Liver (tissue), 8 donors: ENCODE measurements at regions not wholly inside any gene's neighbourhood (a gene's known extent, or its start where the extent isn't known, plus 50 kb on each side); places are given as distances from the start of the nearest gene placed in this dataset.

ENCODE experiments used
- DNase-seq: peaks from one replicate; pipeline ENCODE4 v3.0.0-alpha.2; 2017; ENCODE audit warnings: low spot score
- H3K27ac ChIP-seq, 2 donors: one replicate each; pipeline ENCODE4 v1.7.0; 2013; ENCODE audit warnings: inconsistent platforms in 2 of 2, low read length in 2 of 2, control low read depth in 1 of 2, low read depth in 1 of 2, mild to moderate bottlenecking in 1 of 2
- H3K27me3 ChIP-seq, 4 donors: one replicate each; pipeline versions ENCODE4 v1.6.1 to v1.7.0; 2013; ENCODE audit warnings: low read length in 3 of 4, inconsistent platforms in 1 of 4, mild to moderate bottlenecking in 1 of 4, moderate library complexity in 1 of 4; ENCODE audit not compliant: control insufficient read depth in 4 of 4, insufficient read depth in 4 of 4
- H3K36me3 ChIP-seq, 4 donors: one replicate each; pipeline versions ENCODE4 v1.6.1 to v1.7.0; 2013; ENCODE audit warnings: low read length in 3 of 4, mild to moderate bottlenecking in 3 of 4, low read depth in 1 of 4, moderate library complexity in 1 of 4; ENCODE audit not compliant: control insufficient read depth in 4 of 4, insufficient read depth in 3 of 4
- H3K4me1 ChIP-seq, 4 donors: one replicate each; pipeline versions ENCODE4 v1.6.1 to v1.7.0; 2013; ENCODE audit warnings: low read length in 3 of 4, mild to moderate bottlenecking in 3 of 4, moderate library complexity in 1 of 4; ENCODE audit not compliant: control insufficient read depth in 4 of 4, insufficient read depth in 4 of 4
- H3K4me3 ChIP-seq, 3 donors: one replicate each; pipeline versions ENCODE4 v1.6.1 to v1.7.0; 2013; ENCODE audit warnings: low read length in 3 of 3, control low read depth in 1 of 3, low read depth in 1 of 3, mild to moderate bottlenecking in 1 of 3
- H3K9ac ChIP-seq, 2 donors: one replicate each; pipeline ENCODE4 v1.7.0; 2013; ENCODE audit warnings: low read length in 2 of 2, mild to moderate bottlenecking in 2 of 2, moderate library complexity in 2 of 2, control low read depth in 1 of 2, low read depth in 1 of 2
- H3K9me3 ChIP-seq, 4 donors: one replicate each; pipeline versions ENCODE4 v1.6.1 to v1.7.0; 2013; ENCODE audit warnings: low read length in 3 of 4; ENCODE audit not compliant: control insufficient read depth in 4 of 4
- EGR1 ChIP-seq, 2 donors: IDR thresholded peaks; 2 replicates each; pipeline ENCODE4 v1.6.1; 2016 to 2018; ENCODE audit warnings: antibody characterized with exemption in 2 of 2, low read depth in 2 of 2
- FOXA2 ChIP-seq: IDR thresholded peaks from 2 replicates; pipeline ENCODE4 v1.6.1; 2016; ENCODE audit warnings: antibody characterized with exemption
- HNF4A ChIP-seq, 2 donors: conservative IDR thresholded peaks; 2 replicates each; pipeline ENCODE4 v1.6.1; 2016; ENCODE audit warnings: antibody characterized with exemption in 2 of 2, mild to moderate bottlenecking in 2 of 2
- HNF4G ChIP-seq: IDR thresholded peaks from 2 replicates; pipeline ENCODE4 v1.6.1; 2016; ENCODE audit warnings: antibody characterized with exemption
- NR2F2 ChIP-seq: IDR thresholded peaks from 2 replicates; pipeline ENCODE4 v1.6.1; 2016; ENCODE audit warnings: antibody characterized with exemption
- RAD21 ChIP-seq, 2 donors: IDR thresholded peaks; 2 replicates each; pipeline ENCODE4 v1.6.1; 2016; ENCODE audit warnings: antibody characterized with exemption in 2 of 2, mild to moderate bottlenecking in 2 of 2
- RXRA ChIP-seq, 2 donors: IDR thresholded peaks; 2 replicates each; pipeline ENCODE4 v1.6.1; 2017 to 2018; ENCODE audit warnings: antibody characterized with exemption in 2 of 2, mild to moderate bottlenecking in 1 of 2
- SP1 ChIP-seq: IDR thresholded peaks from 2 replicates; pipeline ENCODE4 v1.6.1; 2018; ENCODE audit warnings: antibody characterized with exemption, mild to moderate bottlenecking
- TAF1 ChIP-seq: conservative IDR thresholded peaks from 2 replicates; pipeline ENCODE4 v1.6.1; 2016; ENCODE audit warnings: antibody characterized with exemption, mild to moderate bottlenecking
- WGBS: extraction: QIAGEN DNeasy Blood & Tissue Kit; methylation state at CpG from one replicate; pipeline ENCODE4 v1.1.7; 2013; 5-methylcytosine and 5-hydroxymethylcytosine counted together
- TF ChIP-seq, protein P1 (sequence below): IDR thresholded peaks from 2 replicates; pipeline ENCODE4 v1.6.1; 2016; ENCODE audit warnings: antibody characterized with exemption
- TF ChIP-seq, protein P2 (sequence below): IDR thresholded peaks from 2 replicates; pipeline ENCODE4 v1.6.1; 2016; ENCODE audit warnings: antibody characterized with exemption
- TF ChIP-seq, protein P3 (sequence below): IDR thresholded peaks from 2 replicates; pipeline ENCODE4 v1.6.1; 2016; ENCODE audit warnings: antibody characterized with exemption
- TF ChIP-seq, protein P4 (sequence below): fragments of 150-350 bp; IDR thresholded peaks from 2 replicates; pipeline ENCODE4 v1.5.1; 2017; ENCODE audit warnings: improper control_type of control experiment, low read depth, low read length; ENCODE audit not compliant: missing input control
- donor health status: healthy.
- donor health status: healthy.
- donor health status: healthy.
- donor health status: healthy.
- donor health status: healthy.

DNA sequence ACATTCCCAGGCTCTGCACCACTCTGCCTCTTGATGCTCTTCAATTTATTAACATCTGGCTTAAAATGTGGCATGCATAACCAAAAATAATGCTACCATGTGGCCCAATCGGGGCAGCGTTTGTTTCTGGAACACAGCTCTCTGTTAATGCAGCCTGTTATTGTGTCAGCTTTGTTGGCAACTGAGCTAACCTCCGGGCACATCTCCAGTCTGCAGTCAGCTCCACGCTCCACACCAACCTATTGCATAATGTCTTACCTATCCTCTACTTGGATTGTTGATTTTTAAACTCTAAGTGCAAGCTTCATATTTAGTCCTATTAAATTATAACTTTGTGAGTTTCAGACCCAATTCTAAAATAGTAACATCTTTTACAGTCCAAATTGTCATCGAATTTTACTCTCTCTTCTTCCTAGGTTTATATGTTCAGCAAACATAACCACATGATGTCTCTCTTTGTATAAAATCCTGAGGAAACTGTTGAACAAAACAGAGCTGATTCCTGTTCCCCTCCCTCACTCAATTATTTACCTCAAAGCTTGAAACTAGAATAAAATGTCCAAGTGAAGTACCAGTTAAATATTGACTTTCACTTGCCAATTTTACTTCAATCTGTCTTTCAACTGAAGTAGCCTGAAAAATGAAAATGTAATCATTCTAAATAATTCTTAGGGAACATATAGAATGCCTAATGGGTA, 92.2 kb upstream of the RAPGEF2 start (continued):
- TF ChIP-seq, protein P1, sequence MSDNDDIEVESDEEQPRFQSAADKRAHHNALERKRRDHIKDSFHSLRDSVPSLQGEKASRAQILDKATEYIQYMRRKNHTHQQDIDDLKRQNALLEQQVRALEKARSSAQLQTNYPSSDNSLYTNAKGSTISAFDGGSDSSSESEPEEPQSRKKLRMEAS = peak; percentile 84
- peak in 1 of 2 donors; percentile 42 for TF ChIP-seq EGR1 (IDR thresholded peaks at IDR 0.05; ENCODE audit: low read depth in 2 of 2)
- TF ChIP-seq, protein P2, sequence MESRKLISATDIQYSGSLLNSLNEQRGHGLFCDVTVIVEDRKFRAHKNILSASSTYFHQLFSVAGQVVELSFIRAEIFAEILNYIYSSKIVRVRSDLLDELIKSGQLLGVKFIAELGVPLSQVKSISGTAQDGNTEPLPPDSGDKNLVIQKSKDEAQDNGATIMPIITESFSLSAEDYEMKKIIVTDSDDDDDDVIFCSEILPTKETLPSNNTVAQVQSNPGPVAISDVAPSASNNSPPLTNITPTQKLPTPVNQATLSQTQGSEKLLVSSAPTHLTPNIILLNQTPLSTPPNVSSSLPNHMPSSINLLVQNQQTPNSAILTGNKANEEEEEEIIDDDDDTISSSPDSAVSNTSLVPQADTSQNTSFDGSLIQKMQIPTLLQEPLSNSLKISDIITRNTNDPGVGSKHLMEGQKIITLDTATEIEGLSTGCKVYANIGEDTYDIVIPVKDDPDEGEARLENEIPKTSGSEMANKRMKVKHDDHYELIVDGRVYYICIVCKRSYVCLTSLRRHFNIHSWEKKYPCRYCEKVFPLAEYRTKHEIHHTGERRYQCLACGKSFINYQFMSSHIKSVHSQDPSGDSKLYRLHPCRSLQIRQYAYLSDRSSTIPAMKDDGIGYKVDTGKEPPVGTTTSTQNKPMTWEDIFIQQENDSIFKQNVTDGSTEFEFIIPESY = peak; percentile 33
- peak; percentile 6 for TF ChIP-seq HNF4G
- TF ChIP-seq, protein P3, sequence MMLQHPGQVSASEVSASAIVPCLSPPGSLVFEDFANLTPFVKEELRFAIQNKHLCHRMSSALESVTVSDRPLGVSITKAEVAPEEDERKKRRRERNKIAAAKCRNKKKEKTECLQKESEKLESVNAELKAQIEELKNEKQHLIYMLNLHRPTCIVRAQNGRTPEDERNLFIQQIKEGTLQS = peak; percentile 54

DNA sequence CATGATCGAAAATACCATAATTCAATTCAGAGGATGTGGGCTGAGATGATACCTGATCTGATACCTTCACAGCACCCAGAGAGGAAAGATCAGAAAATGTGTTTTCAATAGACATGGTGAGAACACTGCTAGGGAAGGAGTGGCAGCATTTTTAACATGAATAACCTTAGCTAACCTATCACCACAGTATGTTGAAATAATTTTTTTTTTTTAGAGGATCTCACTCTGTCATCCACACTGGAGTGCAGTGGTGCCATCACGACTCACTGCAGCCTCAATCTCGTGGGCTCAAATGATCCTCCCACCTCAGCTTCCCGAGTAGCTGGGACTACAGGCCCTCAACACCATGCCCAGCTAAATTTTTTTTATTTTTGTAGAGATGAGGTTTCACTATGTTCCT, 90.5 kb upstream of the RAPGEF2 start:
- Histone ChIP-seq H3K27ac (peak overlapping the region; percentile 66 to 83), H3K4me1 (peaks cover 7 to 57% (median 38%) of the 10 kb centered on the region in 4 donors), H3K9me3 (no peaks in the 10 kb centered on the region), H3K4me3 (no peak overlapping the region), H3K27me3 (no peaks in the 10 kb centered on the region), H3K9ac (no peak overlapping the region), H3K36me3 (no peaks in the 10 kb centered on the region)
- WGBS = 58% methylated on average over 4 of the region's 4 CpGs
- TF ChIP-seq NR2F2 (no peak), RXRA (IDR thresholded peaks at IDR 0.05) (peak; percentile 25 to 34)
- no peak for DNase-seq

DNA sequence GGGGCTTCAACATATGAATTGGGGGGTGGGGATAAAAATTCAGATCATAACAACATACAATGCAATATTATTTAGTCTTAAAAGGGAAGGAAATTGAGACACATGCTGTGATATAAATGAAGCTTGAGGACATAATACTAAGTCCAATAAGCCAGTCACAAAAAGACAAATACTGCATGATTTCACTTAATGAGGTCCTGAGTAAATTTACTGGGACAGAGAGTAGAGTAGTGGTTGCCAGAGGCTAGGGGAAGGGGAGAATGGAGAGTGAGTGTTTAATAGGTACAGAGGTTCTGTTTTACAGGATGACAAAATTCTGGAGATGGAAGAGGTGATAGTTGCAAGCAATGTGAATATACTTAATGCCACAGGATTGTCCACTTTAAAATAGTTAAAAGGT, 89.2 kb upstream of the RAPGEF2 start:
- Histone ChIP-seq H3K27ac (peak overlapping the region; percentile 63 to 66), H3K36me3 (no peaks in the 10 kb centered on the region), H3K4me1 (peaks cover 7 to 58% (median 38%) of the 10 kb centered on the region in 4 donors), H3K9me3 (no peaks in the 10 kb centered on the region), H3K4me3 (no peak overlapping the region), H3K27me3 (no peaks in the 10 kb centered on the region), H3K9ac (no peak overlapping the region)
- DNase-seq = no peak
- TF ChIP-seq, protein P3 = no peak
- TF ChIP-seq FOXA2 (peak; percentile 24), SP1 (peak; percentile 48), TAF1 (no peak), HNF4A (conservative IDR thresholded peaks at IDR 0.05) (peak; percentile 73 to 82), RAD21 (IDR thresholded peaks at IDR 0.05) (peak in 1 of 2 donors; percentile 29), RXRA (IDR thresholded peaks at IDR 0.05) (peak in 1 of 2 donors; percentile 56), HNF4G (no peak), NR2F2 (no peak)
- TF ChIP-seq, protein P4, sequence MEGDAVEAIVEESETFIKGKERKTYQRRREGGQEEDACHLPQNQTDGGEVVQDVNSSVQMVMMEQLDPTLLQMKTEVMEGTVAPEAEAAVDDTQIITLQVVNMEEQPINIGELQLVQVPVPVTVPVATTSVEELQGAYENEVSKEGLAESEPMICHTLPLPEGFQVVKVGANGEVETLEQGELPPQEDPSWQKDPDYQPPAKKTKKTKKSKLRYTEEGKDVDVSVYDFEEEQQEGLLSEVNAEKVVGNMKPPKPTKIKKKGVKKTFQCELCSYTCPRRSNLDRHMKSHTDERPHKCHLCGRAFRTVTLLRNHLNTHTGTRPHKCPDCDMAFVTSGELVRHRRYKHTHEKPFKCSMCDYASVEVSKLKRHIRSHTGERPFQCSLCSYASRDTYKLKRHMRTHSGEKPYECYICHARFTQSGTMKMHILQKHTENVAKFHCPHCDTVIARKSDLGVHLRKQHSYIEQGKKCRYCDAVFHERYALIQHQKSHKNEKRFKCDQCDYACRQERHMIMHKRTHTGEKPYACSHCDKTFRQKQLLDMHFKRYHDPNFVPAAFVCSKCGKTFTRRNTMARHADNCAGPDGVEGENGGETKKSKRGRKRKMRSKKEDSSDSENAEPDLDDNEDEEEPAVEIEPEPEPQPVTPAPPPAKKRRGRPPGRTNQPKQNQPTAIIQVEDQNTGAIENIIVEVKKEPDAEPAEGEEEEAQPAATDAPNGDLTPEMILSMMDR = no peak
- TF ChIP-seq, protein P1 = no peak
- TF ChIP-seq, protein P2 = no peak
